ENCODE measurements at regions not wholly inside any gene's neighbourhood (a gene's known extent, or its start where the extent isn't known, plus 50 kb on each side); places are given as distances from the start of the nearest gene placed in this dataset.
"Not testable (repeated sequence)": the region's sequence is repeated elsewhere in the genome, so short reads cannot be mapped to it uniquely, and the experiment has no call there.

GRCh38 chr9:90192465-90192864 lies 450.2 kb downstream of the DIRAS2 start:
- not testable (repeated sequence) for TF ChIP-seq POLR2A (IDR thresholded peaks at IDR 0.05); EP300 (IDR thresholded peaks at IDR 0.05; ENCODE audit: low read depth)
- TF ChIP-seq CTCF (IDR thresholded peaks at IDR 0.05) (peak in 1 of 5 experiments; percentile 7), POLR2AphosphoS5 (IDR thresholded peaks at IDR 0.05) (peak in 1 of 3 donors; percentile 3)
